BJ (cell line): ENCODE measurements at regions not wholly inside any gene's neighbourhood (a gene's known extent, or its start where the extent isn't known, plus 50 kb on each side); places are given as distances from the start of the nearest gene placed in this dataset.

Experiments used
- CTCF ChIA-PET: fragments of 350-600 bp; formaldehyde crosslinking; extraction: SDS; loops from one replicate; lab custom pipeline; 2021; ENCODE audit warnings: antibody characterized with exemption, inconsistent platforms; lab: Yijun Ruan, JAX
- POLR2A ChIA-PET: fragments of 300-600 bp; sonication (Branson Sonifier 250); formaldehyde crosslinking; extraction: SDS; loops from one replicate; lab custom pipeline; 2021; ENCODE audit warnings: antibody characterized with exemption; lab: Charles Lee
- DNase-seq: peaks from one replicate; pipeline ENCODE4 v3.0.0-alpha.2; 2011; ENCODE audit warnings: low read depth
- H3K27me3 ChIP-seq: 2 replicates; pipeline ENCODE4 v1.6.0; 2011; ENCODE audit warnings: low read length; ENCODE audit not compliant: control insufficient read depth, insufficient read depth
- H3K36me3 ChIP-seq: 2 replicates; pipeline ENCODE4 v1.5.1; 2011; ENCODE audit warnings: low read length; ENCODE audit not compliant: control insufficient read depth, insufficient read depth
- H3K4me3 ChIP-seq: 2 replicates; pipeline ENCODE4 v1.5.1; 2011; ENCODE audit warnings: low read depth, mild to moderate bottlenecking, control low read depth, low read length
- CTCF ChIP-seq: IDR thresholded peaks from 2 replicates; pipeline ENCODE4 v1.5.1; 2011; ENCODE audit warnings: low read depth, mild to moderate bottlenecking, control low read depth, inconsistent platforms, low read length, moderate library complexity; ENCODE audit not compliant: insufficient read depth

- Histone ChIP-seq H3K4me3 (no peak overlapping the region), H3K27me3 (no peaks in the 10 kb centered on the region), H3K36me3 (no peaks in the 10 kb centered on the region)
- ChIA-PET CTCF (no interaction called here), POLR2A (no interaction called here)
- no peak for DNase-seq
- no peak for TF ChIP-seq CTCF
Observed at GRCh38 chr14:48690349-48690748, 895.8 kb downstream of the RPS29 start.

GRCh38 chr14:48686650-48687049, 899.5 kb downstream of the RPS29 start:
- no peaks in the 10 kb centered on the region for H3K36me3 ChIP-seq
- no peaks in the 10 kb centered on the region for H3K27me3 ChIP-seq
- POLR2A ChIA-PET = no interaction called here
- TF ChIP-seq CTCF = no peak
- no peak overlapping the region for H3K4me3 ChIP-seq
- CTCF ChIA-PET = interaction anchor here (0.7 kb wide), 1 partner anchor 12 kb away, joined by 3 read pairs; no protein-coding TSS in a partner anchor
- DNase-seq = no peak

- POLR2A ChIA-PET = no interaction called here
- no peaks in the 10 kb centered on the region for H3K27me3 ChIP-seq
- no peak for DNase-seq
- CTCF ChIA-PET = no interaction called here
- H3K36me3 ChIP-seq = no peaks in the 10 kb centered on the region
- H3K4me3 ChIP-seq = no peak overlapping the region
- no peak for TF ChIP-seq CTCF
Observed at GRCh38 chr14:48672506-48672905, 913.7 kb downstream of the RPS29 start.

- ChIA-PET CTCF (no interaction called here), POLR2A (no interaction called here)
- no peak for TF ChIP-seq CTCF
- no peak overlapping the region for H3K4me3 ChIP-seq
- DNase-seq = no peak
- no peaks in the 10 kb centered on the region for H3K36me3 ChIP-seq
- no peaks in the 10 kb centered on the region for H3K27me3 ChIP-seq
Observed at GRCh38 chr14:48670939-48671338, 915.2 kb downstream of the RPS29 start.

- Histone ChIP-seq H3K4me3 (no peak overlapping the region), H3K36me3 (no peaks in the 10 kb centered on the region), H3K27me3 (no peaks in the 10 kb centered on the region)
- ChIA-PET POLR2A (interaction anchor here (0.7 kb wide), 1 partner anchor 271 kb away, joined by 3 read pairs; no protein-coding TSS in a partner anchor), CTCF (no interaction called here)
- DNase-seq = no peak
- no peak for TF ChIP-seq CTCF
Observed at GRCh38 chr14:48665077-48665784, 920.9 kb downstream of the RPS29 start.
